ENCODE measurements at regions not wholly inside any gene's neighbourhood (a gene's known extent, or its start where the extent isn't known, plus 50 kb on each side); places are given as distances from the start of the nearest gene placed in this dataset.

- TF ChIP-seq CHD2 (IDR thresholded peaks at IDR 0.05; ENCODE audit: low read length) (no peak), CTCF (IDR thresholded peaks at IDR 0.05; ENCODE audit: control extremely low read depth in 1 of 3, insufficient read depth in 1 of 3, low read depth in 1 of 3, low read length in 3 of 3) (no peak), RBBP5 (IDR thresholded peaks at IDR 0.05; ENCODE audit: borderline replicate concordance, low read depth, low read length) (no peak), GABPA (IDR thresholded peaks at IDR 0.05; ENCODE audit: borderline replicate concordance, insufficient read depth, low read length) (no peak), SP1 (IDR thresholded peaks at IDR 0.05; ENCODE audit: low read depth, low read length) (no peak), JUN (IDR thresholded peaks at IDR 0.05; ENCODE audit: low read depth, low read length) (no peak), ASH2L (IDR thresholded peaks at IDR 0.05; ENCODE audit: low read length) (no peak), BACH1 (IDR thresholded peaks at IDR 0.05; ENCODE audit: low read length) (no peak), MAX (IDR thresholded peaks at IDR 0.05) (no peak), POLR2A (IDR thresholded peaks at IDR 0.05; ENCODE audit: control extremely low read depth in 1 of 2, low read depth in 2 of 2, low read length in 2 of 2) (no peak), YY1 (IDR thresholded peaks at IDR 0.05; ENCODE audit: low read depth, low read length) (no peak), CHD1 (IDR thresholded peaks at IDR 0.05; ENCODE audit: low read depth, low read length) (no peak), BRCA1 (IDR thresholded peaks at IDR 0.05; ENCODE audit: low read depth, low read length) (no peak)
Observed at GRCh38 chr2:142605421-142605820, 272.0 kb upstream of the KYNU start.

Measured in H1 (cell line).